ENCODE measurements at regions not wholly inside any gene's neighbourhood (a gene's known extent, or its start where the extent isn't known, plus 50 kb on each side); places are given as distances from the start of the nearest gene placed in this dataset.

- TF ChIP-seq CTCF (conservative IDR thresholded peaks at IDR 0.05; ENCODE audit: low read length) = no peak
- TF ChIP-seq EZH2phosphoT487 (IDR thresholded peaks at IDR 0.05; ENCODE audit: borderline replicate concordance, low read depth, low read length) = no peak
These were observed 796.4 kb downstream of the AACS start for GRCh38 chr12:125861299-125862281.
